CD4-positive, alpha-beta T cell (primary cell): ENCODE measurements at regions not wholly inside any gene's neighbourhood (a gene's known extent, or its start where the extent isn't known, plus 50 kb on each side); places are given as distances from the start of the nearest gene placed in this dataset.

ENCODE experiments used
- ATAC-seq: fragments of 200-7000 bp; cut with Tn5 transposase; one replicate; pipeline ENCODE4 v1.10.0; 2022; ENCODE audit warnings: mild to moderate bottlenecking; ENCODE audit not compliant: poor library complexity
- CTCF ChIA-PET: fragments of 350-600 bp; sonication (Branson Sonifier 250); formaldehyde crosslinking; loops from one replicate; lab custom pipeline; 2021; ENCODE audit warnings: antibody characterized with exemption, inconsistent platforms; lab: Charles Lee
- POLR2A ChIA-PET: fragments of 350-600 bp; sonication (Branson Sonifier 250); formaldehyde crosslinking; loops from one replicate; lab custom pipeline; 2021; ENCODE audit warnings: antibody characterized with exemption, inconsistent platforms; lab: Charles Lee
- DNase-seq, 14 experiments: peaks; one replicate each; pipeline ENCODE4 v3.0.0-alpha.2; 2013 to 2020; ENCODE audit warnings: mixed read lengths in 2 of 14
- H3K27ac ChIP-seq, 2 donors: one replicate each; pipeline versions ENCODE4 v1.5.1 to v1.7.0; 2013; ENCODE audit warnings: low read length in 2 of 2, low read depth in 1 of 2, mild to moderate bottlenecking in 1 of 2
- H3K27me3 ChIP-seq, 2 experiments: 1 replicate in 1 of 2; 2 replicates in 1 of 2; pipeline versions ENCODE4 v1.6.1 to v1.7.0; 2013; ENCODE audit warnings: low read length in 2 of 2, control low read depth in 1 of 2, mild to moderate bottlenecking in 1 of 2, moderate library complexity in 1 of 2; ENCODE audit not compliant: insufficient read depth in 2 of 2, control insufficient read depth in 1 of 2
- H3K36me3 ChIP-seq: one replicate; pipeline ENCODE4 v1.6.1; 2013; ENCODE audit warnings: low read length, control low read depth; ENCODE audit not compliant: insufficient read depth
- H3K4me1 ChIP-seq: one replicate; pipeline ENCODE4 v1.6.1; 2013; ENCODE audit warnings: low read length, control low read depth; ENCODE audit not compliant: insufficient read depth
- H3K4me3 ChIP-seq: one replicate; pipeline ENCODE4 v1.5.1; 2013; ENCODE audit warnings: mild to moderate bottlenecking, low read length, moderate library complexity
- H3K9me3 ChIP-seq, 2 experiments: 1 replicate in 1 of 2; 2 replicates in 1 of 2; pipeline versions ENCODE4 v1.6.1 to v1.7.0; 2013; ENCODE audit warnings: low read length in 2 of 2, mild to moderate bottlenecking in 2 of 2, control low read depth in 1 of 2, moderate library complexity in 1 of 2; ENCODE audit not compliant: control insufficient read depth in 1 of 2, insufficient read depth in 1 of 2
- H3K27ac Mint-ChIP-seq: one replicate; pipeline ENCODE4 v1.8.0; 2020; ENCODE audit warnings: mixed read lengths
- H3K27me3 Mint-ChIP-seq: one replicate; pipeline ENCODE4 v1.8.0; 2021; ENCODE audit warnings: mixed read lengths
- H3K36me3 Mint-ChIP-seq: one replicate; pipeline ENCODE4 v1.8.0; 2021; ENCODE audit warnings: low read depth, mixed read lengths
- H3K4me1 Mint-ChIP-seq: one replicate; pipeline ENCODE4 v1.8.0; 2021; ENCODE audit warnings: low read depth, mixed read lengths
- H3K4me3 Mint-ChIP-seq: one replicate; pipeline ENCODE4 v1.8.0; 2020; ENCODE audit warnings: mild to moderate bottlenecking, mixed read lengths
- H3K9me3 Mint-ChIP-seq: one replicate; pipeline ENCODE4 v1.8.0; 2020; ENCODE audit warnings: mixed read lengths
- intact Hi-C, 2 experiments: fragments of 100-400 bp; cut with DNase I in 1 of 2; cut with micrococcal nuclease in 1 of 2; formaldehyde crosslinking; loops; one replicate each; pipeline versions ENCODE4 v1.15.1 to v1.9.0; 2023 to 2025; cut with DNase I, micrococcal nuclease
- TF ChIP-seq, protein P1 (sequence below): fragments of 200-600 bp; IDR thresholded peaks from one replicate; pipeline ENCODE4 v1.8.0; 2022; ENCODE audit warnings: antibody characterized with exemption, mild to moderate bottlenecking

DNA sequence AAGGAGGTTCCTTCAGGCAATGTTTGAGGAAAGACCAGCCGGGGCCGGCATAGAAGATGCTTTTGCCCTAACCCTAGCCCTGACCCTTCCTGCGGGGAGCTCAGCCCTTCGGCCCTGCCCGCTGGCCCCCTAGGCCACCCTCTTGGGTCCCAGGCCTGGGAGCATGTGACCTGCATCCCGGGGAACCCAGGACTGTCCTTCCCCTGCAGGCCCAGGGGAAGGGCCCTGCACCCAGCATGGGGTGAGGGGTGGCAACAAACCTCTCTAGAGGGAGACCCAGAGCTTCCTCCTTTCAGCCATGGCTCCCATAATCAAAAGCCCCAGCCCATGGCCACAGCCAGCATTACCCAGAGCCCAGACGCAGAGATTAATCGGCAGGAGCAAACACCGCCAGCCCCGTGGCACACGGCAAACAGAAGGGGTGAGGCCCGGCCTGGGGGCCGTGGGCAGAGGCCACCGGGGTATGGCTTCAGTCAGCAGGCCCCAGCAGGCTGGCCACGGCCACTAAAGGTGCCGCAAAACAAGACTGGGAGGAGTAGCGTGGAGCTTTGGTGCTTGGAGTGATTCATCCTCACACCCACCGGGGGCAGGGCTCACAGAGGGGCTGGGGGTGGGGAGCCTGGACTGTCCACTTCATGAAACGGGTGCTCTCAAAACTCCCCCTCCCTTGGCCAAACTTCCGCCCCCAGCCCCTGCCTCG, 61.6 kb upstream of the HPCAL1 start:
- Histone ChIP-seq H3K27me3 (no peaks in the 10 kb centered on the region), H3K4me3 (no peak overlapping the region), H3K4me1 (no peaks in the 10 kb centered on the region), H3K36me3 (no peaks in the 10 kb centered on the region), H3K27ac (no peak overlapping the region), H3K9me3 (no peaks in the 10 kb centered on the region)
- POLR2A ChIA-PET = no interaction called here
- DNase-seq (no peak), ATAC-seq (no peak)
- H3K4me1 Mint-ChIP-seq = no peaks in the 10 kb centered on the region
- TF ChIP-seq, protein P1, sequence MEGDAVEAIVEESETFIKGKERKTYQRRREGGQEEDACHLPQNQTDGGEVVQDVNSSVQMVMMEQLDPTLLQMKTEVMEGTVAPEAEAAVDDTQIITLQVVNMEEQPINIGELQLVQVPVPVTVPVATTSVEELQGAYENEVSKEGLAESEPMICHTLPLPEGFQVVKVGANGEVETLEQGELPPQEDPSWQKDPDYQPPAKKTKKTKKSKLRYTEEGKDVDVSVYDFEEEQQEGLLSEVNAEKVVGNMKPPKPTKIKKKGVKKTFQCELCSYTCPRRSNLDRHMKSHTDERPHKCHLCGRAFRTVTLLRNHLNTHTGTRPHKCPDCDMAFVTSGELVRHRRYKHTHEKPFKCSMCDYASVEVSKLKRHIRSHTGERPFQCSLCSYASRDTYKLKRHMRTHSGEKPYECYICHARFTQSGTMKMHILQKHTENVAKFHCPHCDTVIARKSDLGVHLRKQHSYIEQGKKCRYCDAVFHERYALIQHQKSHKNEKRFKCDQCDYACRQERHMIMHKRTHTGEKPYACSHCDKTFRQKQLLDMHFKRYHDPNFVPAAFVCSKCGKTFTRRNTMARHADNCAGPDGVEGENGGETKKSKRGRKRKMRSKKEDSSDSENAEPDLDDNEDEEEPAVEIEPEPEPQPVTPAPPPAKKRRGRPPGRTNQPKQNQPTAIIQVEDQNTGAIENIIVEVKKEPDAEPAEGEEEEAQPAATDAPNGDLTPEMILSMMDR = no peak
- no peak overlapping the region for H3K27ac Mint-ChIP-seq
- no peaks in the 10 kb centered on the region for H3K36me3 Mint-ChIP-seq
- no peaks in the 10 kb centered on the region for H3K9me3 Mint-ChIP-seq
- intact Hi-C loops = no loop called here
- CTCF ChIA-PET = no interaction called here
- no peaks in the 10 kb centered on the region for H3K27me3 Mint-ChIP-seq
- H3K4me3 Mint-ChIP-seq = no peak overlapping the region

DNA sequence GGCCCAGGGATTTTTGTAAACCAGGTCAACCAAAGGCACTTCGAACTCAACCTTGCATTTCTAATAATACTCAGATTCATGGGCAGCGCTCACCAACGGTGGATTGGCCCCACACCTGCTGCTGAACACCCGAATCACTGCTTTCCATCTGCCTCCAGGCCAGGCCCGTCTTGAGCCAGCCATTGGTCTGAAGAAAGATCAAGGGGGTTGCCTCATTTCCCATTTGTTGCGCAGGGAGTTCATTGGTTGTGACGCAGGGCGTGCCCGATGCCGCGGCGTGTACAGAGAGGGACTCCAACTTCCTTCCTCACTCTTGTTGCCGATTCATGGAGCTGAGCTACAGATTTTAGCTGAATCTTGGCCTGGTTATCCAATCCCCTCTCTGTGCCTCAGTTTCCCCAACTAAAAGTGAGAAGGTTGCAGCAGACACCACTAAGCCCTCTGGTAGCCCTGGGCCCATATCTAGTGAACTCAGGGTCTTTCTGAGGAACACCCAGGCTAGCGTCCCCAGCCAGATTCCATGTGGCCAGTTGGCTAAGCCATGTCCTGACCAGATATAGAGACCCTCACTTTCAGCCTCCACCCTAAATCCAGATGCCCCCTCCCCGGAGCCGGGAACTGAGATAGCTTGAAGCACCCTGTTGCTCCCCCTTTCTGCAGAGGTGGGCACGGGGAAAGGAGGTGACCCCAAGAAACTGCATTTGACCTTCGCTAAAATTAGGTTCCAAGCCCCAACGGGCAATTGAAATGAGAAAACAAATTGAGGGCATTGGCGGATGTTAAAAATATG, 60.9 kb upstream of the HPCAL1 start:
- no peak for ATAC-seq
- no peaks in the 10 kb centered on the region for H3K36me3 Mint-ChIP-seq
- H3K4me1 Mint-ChIP-seq = no peaks in the 10 kb centered on the region
- ChIA-PET POLR2A (no interaction called here), CTCF (no interaction called here)
- no peak overlapping the region for H3K4me3 Mint-ChIP-seq
- no peaks in the 10 kb centered on the region for H3K9me3 Mint-ChIP-seq
- TF ChIP-seq, protein P1 = no peak
- Histone ChIP-seq H3K27ac (no peak overlapping the region), H3K36me3 (no peaks in the 10 kb centered on the region), H3K4me3 (no peak overlapping the region), H3K9me3 (no peaks in the 10 kb centered on the region), H3K4me1 (no peaks in the 10 kb centered on the region), H3K27me3 (no peaks in the 10 kb centered on the region)
- intact Hi-C loops = no loop called here
- H3K27ac Mint-ChIP-seq = no peak overlapping the region
- DNase-seq = no peak
- H3K27me3 Mint-ChIP-seq = no peaks in the 10 kb centered on the region

DNA sequence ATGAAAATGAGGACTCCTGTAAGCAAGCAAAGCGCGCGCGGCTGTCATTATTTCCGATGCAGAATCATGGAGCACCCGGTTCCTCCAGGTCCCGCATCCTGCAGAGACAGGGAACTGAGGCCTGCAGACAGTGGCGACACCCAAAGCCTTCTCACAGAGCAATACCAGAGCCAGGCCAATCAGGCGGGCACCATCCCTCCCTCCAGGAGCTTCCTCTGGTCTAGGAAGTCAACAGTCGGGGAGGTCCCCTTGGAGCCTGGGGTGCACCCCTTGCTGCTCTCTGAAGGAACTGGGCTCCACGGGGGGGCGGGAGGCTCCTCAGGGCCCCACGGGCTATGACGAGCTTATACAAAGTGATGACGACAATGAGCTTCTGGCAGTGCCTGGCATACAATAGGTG, 60.3 kb upstream of the HPCAL1 start:
- CTCF ChIA-PET = no interaction called here
- no peak for DNase-seq

More for the DNA sequence above, 60.3 kb upstream of the HPCAL1 start:
- no peak overlapping the region for H3K27ac Mint-ChIP-seq
- Histone ChIP-seq H3K27me3 (no peaks in the 10 kb centered on the region), H3K36me3 (no peaks in the 10 kb centered on the region), H3K27ac (no peak overlapping the region), H3K4me3 (no peak overlapping the region), H3K4me1 (no peaks in the 10 kb centered on the region), H3K9me3 (no peaks in the 10 kb centered on the region)
- TF ChIP-seq, protein P1 = no peak
- no peaks in the 10 kb centered on the region for H3K27me3 Mint-ChIP-seq
- no peaks in the 10 kb centered on the region for H3K36me3 Mint-ChIP-seq
- no peak overlapping the region for H3K4me3 Mint-ChIP-seq
- no peak for ATAC-seq
- POLR2A ChIA-PET = no interaction called here
- no peaks in the 10 kb centered on the region for H3K4me1 Mint-ChIP-seq
- H3K9me3 Mint-ChIP-seq = no peaks in the 10 kb centered on the region
- intact Hi-C loops = no loop called here
